ENCODE measurements at regions not wholly inside any gene's neighbourhood (a gene's known extent, or its start where the extent isn't known, plus 50 kb on each side); places are given as distances from the start of the nearest gene placed in this dataset.
"Not testable (repeated sequence)": the region's sequence is repeated elsewhere in the genome, so short reads cannot be mapped to it uniquely, and the experiment has no call there.

DNA sequence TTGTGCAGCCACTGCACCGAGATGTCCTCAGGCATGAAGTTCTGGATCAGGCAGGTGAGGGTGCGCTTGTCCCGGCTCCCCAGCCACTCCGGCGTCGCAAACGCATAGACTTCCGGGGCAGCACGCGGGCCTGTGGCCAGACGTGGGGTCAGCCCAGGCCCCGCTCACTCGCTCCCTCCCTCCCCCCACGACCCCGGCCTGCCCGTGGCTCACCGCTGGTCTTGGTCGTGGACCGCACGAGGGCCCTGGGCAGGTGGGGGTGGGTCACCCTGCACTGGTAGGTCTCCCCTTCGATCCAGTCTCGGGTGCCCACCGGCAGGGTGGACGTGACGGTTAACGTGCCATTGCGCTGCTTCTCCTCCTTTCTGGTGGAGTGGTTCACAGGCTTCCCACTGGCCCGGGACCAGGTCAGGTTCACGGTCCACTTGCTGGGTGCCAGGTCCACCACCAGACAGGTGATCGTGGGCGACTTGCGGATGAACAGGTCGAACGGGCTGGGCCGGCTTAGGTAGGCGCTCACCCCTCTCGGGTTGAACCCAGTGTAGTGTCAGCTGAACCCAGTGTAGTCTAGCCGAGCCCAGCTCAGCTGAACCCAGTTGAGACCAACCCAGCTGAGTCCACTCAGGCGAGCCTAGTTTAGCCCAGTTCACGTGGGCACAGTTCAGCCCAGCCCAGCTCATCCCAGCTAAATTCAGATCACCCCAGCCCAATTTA is 195.8 kb downstream of the TMEM121 start:
- TF ChIP-seq, protein P1, sequence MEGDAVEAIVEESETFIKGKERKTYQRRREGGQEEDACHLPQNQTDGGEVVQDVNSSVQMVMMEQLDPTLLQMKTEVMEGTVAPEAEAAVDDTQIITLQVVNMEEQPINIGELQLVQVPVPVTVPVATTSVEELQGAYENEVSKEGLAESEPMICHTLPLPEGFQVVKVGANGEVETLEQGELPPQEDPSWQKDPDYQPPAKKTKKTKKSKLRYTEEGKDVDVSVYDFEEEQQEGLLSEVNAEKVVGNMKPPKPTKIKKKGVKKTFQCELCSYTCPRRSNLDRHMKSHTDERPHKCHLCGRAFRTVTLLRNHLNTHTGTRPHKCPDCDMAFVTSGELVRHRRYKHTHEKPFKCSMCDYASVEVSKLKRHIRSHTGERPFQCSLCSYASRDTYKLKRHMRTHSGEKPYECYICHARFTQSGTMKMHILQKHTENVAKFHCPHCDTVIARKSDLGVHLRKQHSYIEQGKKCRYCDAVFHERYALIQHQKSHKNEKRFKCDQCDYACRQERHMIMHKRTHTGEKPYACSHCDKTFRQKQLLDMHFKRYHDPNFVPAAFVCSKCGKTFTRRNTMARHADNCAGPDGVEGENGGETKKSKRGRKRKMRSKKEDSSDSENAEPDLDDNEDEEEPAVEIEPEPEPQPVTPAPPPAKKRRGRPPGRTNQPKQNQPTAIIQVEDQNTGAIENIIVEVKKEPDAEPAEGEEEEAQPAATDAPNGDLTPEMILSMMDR (IDR thresholded peaks at IDR 0.05; ENCODE audit: low read depth, low read length, poor library complexity, severe bottlenecking) = not testable (repeated sequence)
- TF ChIP-seq EZH2phosphoT487 (IDR thresholded peaks at IDR 0.05; ENCODE audit: borderline replicate concordance, low read length) = not testable (repeated sequence)

All from DOHH2 (cell line).